Kidney (tissue), 13 donors: ENCODE measurements at regions not wholly inside any gene's neighbourhood (a gene's known extent, or its start where the extent isn't known, plus 50 kb on each side); places are given as distances from the start of the nearest gene placed in this dataset.

ENCODE experiments used
- DNase-seq, 5 donors: peaks; one replicate each; pipeline ENCODE4 v3.0.0-alpha.2; 2013 to 2020
- FAIRE-seq: peaks from 2 replicates; lab custom pipeline; 2012; peaks lifted over from hg19 to GRCh38; lab: Jason Lieb, UNC
- H3K27ac ChIP-seq, 2 donors: one replicate each; pipeline ENCODE4 v1.7.0; 2013; ENCODE audit warnings: low read depth in 2 of 2, low read length in 2 of 2, inconsistent platforms in 1 of 2
- H3K27me3 ChIP-seq: one replicate; pipeline ENCODE4 v1.7.1; 2013; ENCODE audit warnings: low read length, inconsistent platforms; ENCODE audit not compliant: control insufficient read depth, insufficient read depth
- H3K36me3 ChIP-seq, 3 donors: one replicate each; pipeline versions ENCODE4 v1.7.0 to v1.7.1; 2013; ENCODE audit warnings: low read length in 3 of 3, control low read depth in 1 of 3, inconsistent platforms in 1 of 3; ENCODE audit not compliant: insufficient read depth in 3 of 3, control insufficient read depth in 2 of 3
- H3K4me1 ChIP-seq, 3 donors: one replicate each; pipeline versions ENCODE4 v1.7.0 to v1.7.1; 2013; ENCODE audit warnings: low read length in 3 of 3, inconsistent platforms in 1 of 3, low read depth in 1 of 3; ENCODE audit not compliant: control insufficient read depth in 2 of 3, insufficient read depth in 2 of 3
- H3K4me3 ChIP-seq, 3 donors: one replicate each; pipeline versions ENCODE4 v1.7.0 to v1.8.1; 2013; ENCODE audit warnings: low read length in 3 of 3, control low read depth in 1 of 3, inconsistent platforms in 1 of 3
- H3K9ac ChIP-seq, 3 donors: one replicate each; pipeline versions ENCODE4 v1.7.0 to v1.7.1; 2013; ENCODE audit warnings: low read length in 3 of 3, control low read depth in 1 of 3, inconsistent platforms in 1 of 3
- H3K9me3 ChIP-seq, 3 donors: one replicate each; pipeline versions ENCODE4 v1.7.0 to v1.7.1; 2013; ENCODE audit warnings: low read length in 3 of 3, control low read depth in 1 of 3, inconsistent platforms in 1 of 3; ENCODE audit not compliant: control insufficient read depth in 2 of 3, insufficient read depth in 1 of 3
- CTCF ChIP-seq: IDR thresholded peaks from 3 replicates; pipeline ENCODE4 v1.5.1; 2012; ENCODE audit warnings: mild to moderate bottlenecking, moderate library complexity, borderline replicate concordance; ENCODE audit not compliant: insufficient read depth; ENCODE audit errors: extremely low read depth
- intact Hi-C: fragments of 100-400 bp; cut with DNase I; formaldehyde crosslinking; loops from one replicate; pipeline ENCODE4 v1.11.1; 2022
- donor health status: control.
- donor health status: control.
- donor health status: control.
- donor health status: control.
- donor health status: control.
- donor health status: DM: yes; HTN: yes; CAD: no.
- donor health status: Normal renal cell carcinoma (clear cell type).

- FAIRE-seq (no peak), DNase-seq (no peak)
- Histone ChIP-seq H3K27ac (no peak overlapping the region), H3K36me3 (no peaks in the 10 kb centered on the region), H3K4me1 (no peaks in the 10 kb centered on the region), H3K9ac (no peak overlapping the region), H3K4me3 (no peak overlapping the region), H3K27me3 (no peaks in the 10 kb centered on the region), H3K9me3 (no peaks in the 10 kb centered on the region)
- TF ChIP-seq CTCF = no peak
- intact Hi-C loops = no loop called here
These were observed 1276.9 kb downstream of the TBC1D22A start for GRCh38 chr22:48039326-48039725.

- Histone ChIP-seq H3K4me3 (no peak overlapping the region), H3K27ac (no peak overlapping the region), H3K4me1 (no peaks in the 10 kb centered on the region), H3K36me3 (no peaks in the 10 kb centered on the region), H3K9me3 (no peaks in the 10 kb centered on the region), H3K27me3 (no peaks in the 10 kb centered on the region), H3K9ac (no peak overlapping the region)
- intact Hi-C loops = no loop called here
- FAIRE-seq = no peak
- TF ChIP-seq CTCF = no peak
- no peak for DNase-seq
These were observed 1275.2 kb downstream of the TBC1D22A start for GRCh38 chr22:48037618-48038017.

- FAIRE-seq (no peak), DNase-seq (no peak)
- H3K36me3 ChIP-seq = no peaks in the 10 kb centered on the region
- no peak overlapping the region for H3K27ac ChIP-seq
- H3K9me3 ChIP-seq = no peaks in the 10 kb centered on the region
- TF ChIP-seq CTCF = no peak
- H3K4me1 ChIP-seq = no peaks in the 10 kb centered on the region
- H3K9ac ChIP-seq = no peak overlapping the region
- no peak overlapping the region for H3K4me3 ChIP-seq
- intact Hi-C loops = no loop called here
- H3K27me3 ChIP-seq = no peaks in the 10 kb centered on the region
These were observed 1273.4 kb downstream of the TBC1D22A start for GRCh38 chr22:48035897-48036296.

- Histone ChIP-seq H3K27ac (no peak overlapping the region), H3K9ac (no peak overlapping the region), H3K9me3 (no peaks in the 10 kb centered on the region), H3K36me3 (no peaks in the 10 kb centered on the region), H3K4me3 (no peak overlapping the region), H3K27me3 (no peaks in the 10 kb centered on the region), H3K4me1 (no peaks in the 10 kb centered on the region)
- no peak for DNase-seq
- TF ChIP-seq CTCF = no peak
- no peak for FAIRE-seq
- intact Hi-C loops = no loop called here
These were observed 1269.1 kb downstream of the TBC1D22A start for GRCh38 chr22:48031589-48031988.
